Epithelial cell of prostate (primary cell): ENCODE measurements at regions not wholly inside any gene's neighbourhood (a gene's known extent, or its start where the extent isn't known, plus 50 kb on each side); places are given as distances from the start of the nearest gene placed in this dataset.

Experiments used
- DNase-seq: peaks from one replicate; pipeline ENCODE4 v3.0.0-alpha.2; 2011; ENCODE audit warnings: low read depth, low spot score
- H3K27ac ChIP-seq: fragments of 450-650 bp; 2 replicates; pipeline ENCODE4 v1.5.1; 2017; ENCODE audit warnings: mild to moderate bottlenecking

DNA sequence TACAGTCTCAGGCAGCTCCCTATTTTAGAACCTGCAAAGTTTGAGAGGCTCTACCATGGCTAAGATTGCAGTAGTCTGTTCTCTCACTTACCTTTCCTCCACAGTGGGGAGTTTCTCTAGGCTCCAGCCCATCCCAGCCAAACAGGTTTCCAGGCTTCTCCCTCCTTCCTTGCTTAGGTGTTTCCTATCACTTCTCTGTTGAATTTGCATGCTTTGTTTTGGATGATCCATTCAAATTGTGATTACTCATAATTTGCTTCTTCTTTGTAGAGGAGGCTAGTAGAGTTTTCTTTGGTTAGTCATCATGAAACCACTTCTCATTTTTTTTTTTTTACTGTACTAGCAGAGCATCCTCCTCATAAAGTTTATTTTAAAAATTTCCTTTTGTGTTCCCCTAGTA is 1242.2 kb upstream of the MIR17HG start:
- DNase-seq, result peak; percentile 78
- peak overlapping the region; percentile 63 for H3K27ac ChIP-seq

DNA sequence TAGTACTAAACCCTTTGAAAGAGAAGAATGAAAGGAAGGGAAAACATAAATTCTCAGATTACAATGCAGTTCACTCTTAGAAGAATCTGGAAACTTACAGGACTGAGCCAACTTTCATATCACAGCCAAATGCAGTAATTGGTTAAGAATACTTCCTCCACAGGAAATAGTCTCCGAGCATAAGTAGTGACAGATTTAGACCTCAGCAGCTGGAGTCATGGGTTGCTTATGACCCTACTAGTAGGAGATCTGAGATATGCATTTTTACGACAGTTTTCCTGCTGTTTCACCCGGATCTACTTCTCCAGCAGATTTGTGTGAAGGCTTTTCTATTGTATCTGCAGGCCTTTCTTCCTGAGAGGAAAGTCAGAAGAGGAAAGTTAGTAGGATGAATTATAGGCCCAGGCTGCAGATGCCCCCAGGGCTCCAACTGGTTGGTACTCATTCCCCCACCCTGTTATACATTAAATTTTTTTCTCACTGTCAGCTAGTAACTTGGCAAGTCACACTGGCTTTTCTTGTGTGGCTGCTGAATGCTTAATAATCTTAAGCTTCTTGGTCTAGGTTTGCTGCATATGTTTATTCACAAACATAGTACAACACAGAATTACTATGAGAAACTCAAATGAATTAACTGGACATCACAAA is 1241.5 kb upstream of the MIR17HG start:
- no peak for DNase-seq
- peak overlapping the region; percentile 63 for H3K27ac ChIP-seq

DNA sequence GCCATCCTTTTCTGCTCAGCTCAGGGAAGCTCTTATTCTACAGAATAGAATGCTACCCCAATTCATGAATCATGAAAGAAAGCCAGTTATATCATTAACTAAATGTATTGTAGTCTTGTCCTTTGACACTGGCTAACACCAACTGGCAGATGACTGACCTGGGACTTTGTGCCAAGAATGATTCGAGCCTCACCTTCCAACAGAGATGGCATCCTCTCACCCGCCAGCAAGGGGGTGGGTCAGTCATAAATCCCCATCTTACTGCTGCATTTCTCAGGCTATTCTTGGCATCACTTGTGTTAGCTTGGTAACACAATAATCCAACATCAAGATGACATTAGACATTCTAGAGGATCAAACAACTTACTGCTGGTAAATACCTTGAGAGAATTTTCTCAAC is 1239.8 kb upstream of the MIR17HG start:
- no peak for DNase-seq
- no peak overlapping the region for H3K27ac ChIP-seq

DNA sequence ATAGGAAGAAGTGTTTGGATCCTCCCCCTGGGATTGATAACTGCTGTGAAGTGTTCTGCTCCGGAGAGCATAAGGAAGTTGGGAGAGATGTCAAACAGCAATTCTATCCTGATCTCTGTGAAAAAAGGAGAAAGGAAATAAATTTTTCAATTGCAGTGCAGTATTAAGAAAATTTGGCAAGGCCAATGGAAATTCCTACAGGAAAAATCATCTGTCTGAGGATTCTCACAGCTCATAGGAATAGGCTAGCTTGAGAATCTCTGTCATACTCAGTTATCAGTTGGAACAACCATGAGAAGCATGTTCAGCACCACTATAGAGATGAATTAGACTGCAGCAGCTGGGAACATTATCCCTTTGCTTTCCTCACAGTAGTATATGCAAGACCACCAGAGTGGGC is 1238.9 kb upstream of the MIR17HG start:
- DNase-seq, result no peak
- H3K27ac ChIP-seq, result no peak overlapping the region

GRCh38 chr13:90116121-90116520 is 1231.4 kb upstream of the MIR17HG start:
- DNase-seq, result no peak
- no peak overlapping the region for H3K27ac ChIP-seq

GRCh38 chr13:90118467-90119071 is 1228.9 kb upstream of the MIR17HG start:
- H3K27ac ChIP-seq, result no peak overlapping the region
- no peak for DNase-seq

- DNase-seq, result no peak
- no peak overlapping the region for H3K27ac ChIP-seq
Observed at GRCh38 chr13:90120026-90120425, 1227.5 kb upstream of the MIR17HG start.

- H3K27ac ChIP-seq, result no peak overlapping the region
- DNase-seq, result no peak
Observed at GRCh38 chr13:90121784-90122183, 1225.7 kb upstream of the MIR17HG start.

GRCh38 chr13:90122531-90122930 is 1225.0 kb upstream of the MIR17HG start:
- no peak overlapping the region for H3K27ac ChIP-seq
- no peak for DNase-seq

- no peak overlapping the region for H3K27ac ChIP-seq
Observed at GRCh38 chr13:90135558-90135957, 1211.9 kb upstream of the MIR17HG start.

DNA sequence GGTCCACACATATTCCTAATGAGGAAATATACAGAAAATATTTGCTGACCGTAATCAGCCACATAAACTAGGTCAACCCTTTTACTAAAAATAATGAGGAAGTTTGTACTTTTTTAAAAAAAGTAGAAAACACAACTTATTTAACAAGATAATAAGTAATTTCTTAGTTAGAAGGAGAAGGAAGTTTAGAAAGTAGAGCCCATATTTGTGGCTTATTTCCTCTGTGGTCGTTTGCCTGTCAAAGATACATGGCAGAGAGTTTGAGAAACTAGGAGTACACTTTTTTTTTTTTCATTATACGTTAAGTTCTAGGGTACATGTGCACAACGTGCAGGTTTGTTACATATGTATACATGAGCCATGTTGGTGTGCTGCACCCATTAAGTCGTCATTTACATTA is 1205.2 kb upstream of the MIR17HG start:
- no peak for DNase-seq
- H3K27ac ChIP-seq, result no peak overlapping the region

More at GRCh38 chr13:90135558-90135957, 1211.9 kb upstream of the MIR17HG start:
- no peak for DNase-seq

GRCh38 chr13:90154311-90154960 is 1193.1 kb upstream of the MIR17HG start:
- peak; percentile 10 for DNase-seq
- H3K27ac ChIP-seq, result no peak overlapping the region

- H3K27ac ChIP-seq, result no peak overlapping the region
- DNase-seq, result no peak
Observed at GRCh38 chr13:90156390-90156789, 1191.1 kb upstream of the MIR17HG start.

DNA sequence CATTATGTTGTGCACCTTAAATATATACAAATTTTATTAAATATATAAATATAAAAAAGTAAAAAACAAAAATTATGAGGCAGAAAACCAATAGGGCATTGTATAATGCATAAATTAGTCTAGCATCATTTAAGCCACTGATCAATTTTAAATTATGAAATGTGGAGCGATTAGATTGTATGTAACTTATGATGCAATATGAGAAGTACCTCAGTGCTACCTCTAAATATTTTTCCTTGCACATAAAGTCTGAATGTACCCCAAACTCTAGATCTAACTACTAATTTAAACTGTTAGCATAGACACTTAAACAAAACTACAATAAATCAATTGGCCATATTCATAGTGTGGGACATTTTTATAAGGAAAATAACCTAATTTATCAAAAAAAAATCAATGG is 1178.5 kb upstream of the MIR17HG start:
- no peak overlapping the region for H3K27ac ChIP-seq
- DNase-seq, result no peak

GRCh38 chr13:90170208-90170607 is 1177.3 kb upstream of the MIR17HG start:
- no peak overlapping the region for H3K27ac ChIP-seq

GRCh38 chr13:90171649-90172048 is 1175.8 kb upstream of the MIR17HG start:
- no peak overlapping the region for H3K27ac ChIP-seq
- DNase-seq, result no peak

More at GRCh38 chr13:90170208-90170607, 1177.3 kb upstream of the MIR17HG start:
- no peak for DNase-seq

GRCh38 chr13:90177512-90177911 is 1170.0 kb upstream of the MIR17HG start:
- no peak overlapping the region for H3K27ac ChIP-seq
- DNase-seq, result no peak

GRCh38 chr13:90184355-90184754 is 1163.1 kb upstream of the MIR17HG start:
- DNase-seq, result no peak
- no peak overlapping the region for H3K27ac ChIP-seq

GRCh38 chr13:90185734-90186133 is 1161.8 kb upstream of the MIR17HG start:
- DNase-seq, result no peak
- no peak overlapping the region for H3K27ac ChIP-seq

- DNase-seq, result no peak
- H3K27ac ChIP-seq, result no peak overlapping the region
Observed at GRCh38 chr13:90187478-90188350, 1159.8 kb upstream of the MIR17HG start.

DNA sequence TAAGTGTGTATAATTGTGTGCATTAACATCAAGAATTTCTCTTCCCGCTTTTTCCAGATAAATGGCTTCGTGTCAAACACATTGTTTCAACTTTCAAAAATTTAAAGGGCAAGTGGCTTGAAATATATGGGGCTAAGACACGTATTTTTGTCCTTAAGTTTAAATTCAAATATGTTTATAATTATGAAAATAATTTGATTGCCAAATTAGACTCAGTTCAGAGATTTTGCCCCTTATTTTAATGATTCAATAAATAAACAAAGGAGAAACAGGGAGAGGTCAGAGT is 1159.2 kb upstream of the MIR17HG start:
- H3K27ac ChIP-seq, result no peak overlapping the region
- no peak for DNase-seq
